ENCODE measurements at regions not wholly inside any gene's neighbourhood (a gene's known extent, or its start where the extent isn't known, plus 50 kb on each side); places are given as distances from the start of the nearest gene placed in this dataset.

DNA sequence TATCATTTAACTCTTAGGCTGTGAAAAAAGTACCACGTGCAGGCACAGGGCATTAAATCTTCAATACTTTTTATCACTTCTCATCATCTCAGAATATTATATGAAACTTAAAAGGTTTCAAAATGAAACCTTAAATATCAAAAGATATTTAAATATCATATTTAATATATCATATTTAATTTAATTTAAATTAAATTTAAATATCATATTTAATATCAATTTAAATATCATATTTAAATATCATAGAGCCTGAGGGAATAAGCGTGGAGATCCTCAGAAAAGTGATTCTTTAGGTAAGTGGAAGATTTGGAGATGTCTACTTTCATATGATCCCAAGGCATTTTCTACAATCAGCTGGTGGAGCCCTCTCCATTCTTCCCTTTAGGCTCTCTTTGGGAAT, 716.6 kb downstream of the OTOL1 start:
- H3K27ac ChIP-seq (ENCODE audit: extremely low read depth, low read depth, low read length) = no peak overlapping the region
- ChIA-PET CTCF (ENCODE audit: low intra/inter-chr PET ratio) (no interaction called here), POLR2A (no interaction called here)
- no peaks in the 10 kb centered on the region for H3K4me1 ChIP-seq (replicated peaks in 1 of 2; ENCODE audit: control insufficient read depth in 2 of 2, insufficient read depth in 2 of 2, low read length in 2 of 2)
- intact Hi-C loops (cut with micrococcal nuclease) (no loop called here), in situ Hi-C loops (cut with MboI) (no loop called here)
- H3K36me3 ChIP-seq (ENCODE audit: control insufficient read depth, insufficient read depth, low read length) = no peaks in the 10 kb centered on the region
- no peak for DNase-seq (ENCODE audit: extremely low read depth in 1 of 4, low spot score in 3 of 4)
- FAIRE-seq = no peak
- H3K9ac ChIP-seq (ENCODE audit: insufficient read depth in 1 of 2, low read depth in 2 of 2, low read length in 2 of 2) = no peak overlapping the region
- H4K20me1 ChIP-seq (replicated peaks; ENCODE audit: control insufficient read depth, insufficient read depth, low read length) = no peaks in the 10 kb centered on the region
- BruUV-seq (replicated peaks) = no TSS peak
- H2AFZ ChIP-seq (ENCODE audit: low read depth, low read length) = no peak overlapping the region
- H3K4me2 ChIP-seq (ENCODE audit: insufficient read depth, low read length) = no peak overlapping the region
- 0% methylated on average over 2 of the region's 2 CpGs for WGBS (ENCODE audit: insufficient coverage, low coverage, missing lambda C conversion rate)
- no peaks in the 10 kb centered on the region for H3K27me3 ChIP-seq (ENCODE audit: control insufficient read depth in 2 of 2, insufficient read depth in 2 of 2, low read length in 2 of 2)
- no peaks in the 10 kb centered on the region for H3K9me3 ChIP-seq (replicated peaks; ENCODE audit: control insufficient read depth, insufficient read depth, low read depth, low read length)
- no peak overlapping the region for H3K4me3 ChIP-seq
- H3K9me1 ChIP-seq (ENCODE audit: control insufficient read depth, insufficient read depth, low read length) = no peaks in the 10 kb centered on the region
- no peaks in the 10 kb centered on the region for H3K79me2 ChIP-seq (ENCODE audit: control insufficient read depth, insufficient read depth, low read length)
- no peak for ATAC-seq
- TF ChIP-seq, protein P1, sequence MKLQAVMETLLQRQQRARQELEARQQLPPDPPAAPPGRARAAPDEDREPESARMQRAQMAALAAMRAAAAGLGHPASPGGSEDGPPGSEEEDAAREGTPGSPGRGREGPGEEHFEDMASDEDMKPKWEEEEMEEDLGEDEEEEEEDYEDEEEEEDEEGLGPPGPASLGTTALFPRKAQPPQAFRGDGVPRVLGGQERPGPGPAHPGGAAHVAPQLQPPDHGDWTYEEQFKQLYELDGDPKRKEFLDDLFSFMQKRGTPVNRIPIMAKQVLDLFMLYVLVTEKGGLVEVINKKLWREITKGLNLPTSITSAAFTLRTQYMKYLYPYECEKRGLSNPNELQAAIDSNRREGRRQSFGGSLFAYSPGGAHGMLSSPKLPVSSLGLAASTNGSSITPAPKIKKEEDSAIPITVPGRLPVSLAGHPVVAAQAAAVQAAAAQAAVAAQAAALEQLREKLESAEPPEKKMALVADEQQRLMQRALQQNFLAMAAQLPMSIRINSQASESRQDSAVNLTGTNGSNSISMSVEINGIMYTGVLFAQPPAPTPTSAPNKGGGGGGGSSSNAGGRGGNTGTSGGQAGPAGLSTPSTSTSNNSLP (IDR thresholded peaks at IDR 0.05; ENCODE audit: borderline replicate concordance, low read depth, low read length) = no peak
- no peak for TF ChIP-seq SRSF7 (optimal IDR thresholded peaks at IDR 0.05; ENCODE audit: low read depth, low read length)
- no peak for TF ChIP-seq ZZZ3 (IDR thresholded peaks at IDR 0.05)
- TF ChIP-seq JUND (IDR thresholded peaks at IDR 0.05; ENCODE audit: borderline replicate concordance, low read depth, low read length) = no peak
- no peak for TF ChIP-seq JUND (tag; IDR thresholded peaks at IDR 0.05; ENCODE audit: borderline replicate concordance, low read depth, low read length)
- TF ChIP-seq NR2F6 (CRISPR knock-in tag; IDR thresholded peaks at IDR 0.05) = no peak
- TF ChIP-seq PHB (CRISPR knock-in tag; IDR thresholded peaks at IDR 0.05) = no peak
- TF ChIP-seq NRF1 (conservative IDR thresholded peaks at IDR 0.05 in 1 of 2, IDR thresholded peaks at IDR 0.05 in 1 of 2) = no peak
- TF ChIP-seq ZNF121 (CRISPR knock-in tag; conservative IDR thresholded peaks at IDR 0.05) = no peak
- TF ChIP-seq, protein P2, sequence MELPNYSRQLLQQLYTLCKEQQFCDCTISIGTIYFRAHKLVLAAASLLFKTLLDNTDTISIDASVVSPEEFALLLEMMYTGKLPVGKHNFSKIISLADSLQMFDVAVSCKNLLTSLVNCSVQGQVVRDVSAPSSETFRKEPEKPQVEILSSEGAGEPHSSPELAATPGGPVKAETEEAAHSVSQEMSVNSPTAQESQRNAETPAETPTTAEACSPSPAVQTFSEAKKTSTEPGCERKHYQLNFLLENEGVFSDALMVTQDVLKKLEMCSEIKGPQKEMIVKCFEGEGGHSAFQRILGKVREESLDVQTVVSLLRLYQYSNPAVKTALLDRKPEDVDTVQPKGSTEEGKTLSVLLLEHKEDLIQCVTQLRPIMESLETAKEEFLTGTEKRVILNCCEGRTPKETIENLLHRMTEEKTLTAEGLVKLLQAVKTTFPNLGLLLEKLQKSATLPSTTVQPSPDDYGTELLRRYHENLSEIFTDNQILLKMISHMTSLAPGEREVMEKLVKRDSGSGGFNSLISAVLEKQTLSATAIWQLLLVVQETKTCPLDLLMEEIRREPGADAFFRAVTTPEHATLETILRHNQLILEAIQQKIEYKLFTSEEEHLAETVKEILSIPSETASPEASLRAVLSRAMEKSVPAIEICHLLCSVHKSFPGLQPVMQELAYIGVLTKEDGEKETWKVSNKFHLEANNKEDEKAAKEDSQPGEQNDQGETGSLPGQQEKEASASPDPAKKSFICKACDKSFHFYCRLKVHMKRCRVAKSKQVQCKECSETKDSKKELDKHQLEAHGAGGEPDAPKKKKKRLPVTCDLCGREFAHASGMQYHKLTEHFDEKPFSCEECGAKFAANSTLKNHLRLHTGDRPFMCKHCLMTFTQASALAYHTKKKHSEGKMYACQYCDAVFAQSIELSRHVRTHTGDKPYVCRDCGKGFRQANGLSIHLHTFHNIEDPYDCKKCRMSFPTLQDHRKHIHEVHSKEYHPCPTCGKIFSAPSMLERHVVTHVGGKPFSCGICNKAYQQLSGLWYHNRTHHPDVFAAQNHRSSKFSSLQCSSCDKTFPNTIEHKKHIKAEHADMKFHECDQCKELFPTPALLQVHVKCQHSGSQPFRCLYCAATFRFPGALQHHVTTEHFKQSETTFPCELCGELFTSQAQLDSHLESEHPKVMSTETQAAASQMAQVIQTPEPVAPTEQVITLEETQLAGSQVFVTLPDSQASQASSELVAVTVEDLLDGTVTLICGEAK (IDR thresholded peaks at IDR 0.05) = no peak
- TF ChIP-seq, protein P2 (CRISPR knock-in tag; IDR thresholded peaks at IDR 0.05) = no peak
- TF ChIP-seq TSC22D4 (tag; IDR thresholded peaks at IDR 0.05) = no peak
- no peak for TF ChIP-seq HDAC3 (IDR thresholded peaks at IDR 0.05; ENCODE audit: borderline replicate concordance, partially characterized antibody)
- no peak for TF ChIP-seq RFX1 (IDR thresholded peaks at IDR 0.05)
- no peak for TF ChIP-seq ZFP36 (IDR thresholded peaks at IDR 0.05; ENCODE audit: low read depth, low read length, partially characterized antibody)
